ENCODE measurements at regions not wholly inside any gene's neighbourhood (a gene's known extent, or its start where the extent isn't known, plus 50 kb on each side); places are given as distances from the start of the nearest gene placed in this dataset.

DNA sequence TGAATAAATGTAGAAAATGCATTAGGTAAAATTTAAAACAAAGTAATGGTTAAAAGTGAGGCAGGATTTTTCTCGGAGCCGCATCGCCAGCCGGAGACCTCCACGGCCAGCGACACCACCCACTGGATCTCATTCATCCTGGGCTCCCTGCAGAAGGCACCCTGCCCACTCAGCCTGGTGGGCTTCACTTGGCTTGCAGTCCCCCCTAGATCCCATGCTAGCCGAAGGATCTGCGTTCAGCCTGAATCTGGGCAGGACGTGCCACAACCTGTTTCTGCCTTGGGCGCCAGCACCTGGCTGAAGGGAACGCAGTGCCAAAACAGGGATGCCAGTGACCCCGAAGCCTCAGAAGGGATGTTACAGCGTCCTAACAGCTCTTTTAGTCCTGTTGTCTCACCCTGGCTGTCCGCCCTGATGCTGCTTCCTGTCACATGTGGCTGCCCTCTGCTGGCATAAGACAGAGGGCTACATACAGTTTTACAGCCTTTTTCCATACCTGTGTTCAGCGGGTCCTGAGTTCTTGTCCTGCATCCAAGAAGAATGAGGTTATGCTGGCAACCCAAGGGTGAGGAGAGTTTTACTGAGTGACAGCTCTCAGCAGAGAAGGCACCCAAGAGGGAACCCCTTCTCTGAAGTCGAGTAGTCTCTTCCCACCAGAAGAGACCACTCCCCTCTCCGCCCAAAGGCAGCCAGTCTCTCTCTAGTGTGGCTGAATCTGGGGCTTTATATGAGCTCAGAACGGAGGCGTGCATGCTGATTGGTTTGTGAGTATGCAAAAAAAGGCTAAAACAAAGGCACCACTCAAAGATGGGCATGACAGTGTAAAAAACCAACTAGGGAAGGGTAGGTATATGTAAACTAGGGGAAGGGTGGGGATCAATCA lies 173.1 kb upstream of the GYPC start:
- Histone ChIP-seq H3K9me3 (ENCODE audit: severe bottlenecking) (no peaks in the 10 kb centered on the region), H3K36me3 (no peaks in the 10 kb centered on the region), H3K27ac (no peak overlapping the region), H3K4me3 (ENCODE audit: low read depth, low read length) (no peak overlapping the region), H3K27me3 (ENCODE audit: insufficient read depth, low read depth, severe bottlenecking) (peaks cover 8% of the 10 kb centered on the region)
- TF ChIP-seq CTCF (IDR thresholded peaks at IDR 0.05; ENCODE audit: low read depth, low read length) = peak; percentile 57
- DNase-seq = peak; percentile 14

DNA sequence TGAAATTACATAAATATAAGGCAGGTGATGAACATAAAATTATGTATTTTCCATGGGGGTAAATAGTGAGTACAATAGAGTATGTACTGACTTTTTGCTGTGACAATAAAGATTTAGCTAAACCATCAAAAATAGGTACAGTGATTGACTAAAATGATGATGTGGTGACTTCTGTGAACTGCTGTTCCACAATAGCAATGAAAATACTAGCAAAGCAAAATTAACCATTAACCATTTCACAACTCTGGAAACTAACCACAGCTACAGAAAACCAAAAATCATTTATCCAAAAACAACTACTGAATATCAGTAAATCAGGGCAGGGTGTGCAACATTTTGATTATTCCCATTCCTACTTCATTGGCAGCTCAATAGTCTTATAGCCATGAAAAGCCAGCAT lies 161.4 kb upstream of the GYPC start:
- H3K36me3 ChIP-seq = no peaks in the 10 kb centered on the region
- H3K27ac ChIP-seq = no peak overlapping the region
- H3K27me3 ChIP-seq (ENCODE audit: insufficient read depth, low read depth, severe bottlenecking) = peaks cover 8% of the 10 kb centered on the region
- no peak for DNase-seq
- H3K4me3 ChIP-seq (ENCODE audit: low read depth, low read length) = no peak overlapping the region
- no peak for TF ChIP-seq CTCF (IDR thresholded peaks at IDR 0.05; ENCODE audit: low read depth, low read length)
- peaks cover 6% of the 10 kb centered on the region for H3K9me3 ChIP-seq (ENCODE audit: severe bottlenecking)

DNA sequence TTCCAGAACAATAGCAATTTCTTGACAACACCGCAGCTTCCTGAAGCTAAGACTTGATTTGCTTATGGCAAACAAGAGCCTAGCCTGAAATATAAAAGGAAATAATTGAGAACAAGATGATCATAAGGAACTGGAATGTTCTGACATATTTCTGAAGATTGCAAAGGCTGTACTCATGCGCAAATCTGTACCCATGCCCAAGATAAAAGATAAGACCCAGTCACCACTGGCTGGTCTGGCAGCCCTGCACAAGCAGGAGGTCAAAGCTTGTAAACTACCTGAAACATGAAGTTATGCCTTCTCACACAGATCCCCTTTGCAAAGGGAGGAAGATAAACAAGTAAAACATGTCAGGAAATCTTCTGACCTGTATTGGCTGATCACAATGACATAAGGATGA lies 160.8 kb upstream of the GYPC start:
- no peak for DNase-seq
- H3K36me3 ChIP-seq = no peaks in the 10 kb centered on the region
- no peak for TF ChIP-seq CTCF (IDR thresholded peaks at IDR 0.05; ENCODE audit: low read depth, low read length)
- H3K27me3 ChIP-seq (ENCODE audit: insufficient read depth, low read depth, severe bottlenecking) = peaks cover 8% of the 10 kb centered on the region
- H3K4me3 ChIP-seq (ENCODE audit: low read depth, low read length) = no peak overlapping the region
- no peak overlapping the region for H3K27ac ChIP-seq
- peaks cover 6% of the 10 kb centered on the region for H3K9me3 ChIP-seq (ENCODE audit: severe bottlenecking)

GRCh38 chr2:126496493-126496892 lies 159.5 kb upstream of the GYPC start:
- Histone ChIP-seq H3K4me3 (ENCODE audit: low read depth, low read length) (no peak overlapping the region), H3K36me3 (no peaks in the 10 kb centered on the region), H3K27ac (no peak overlapping the region), H3K9me3 (ENCODE audit: severe bottlenecking) (peaks cover 6% of the 10 kb centered on the region), H3K27me3 (ENCODE audit: insufficient read depth, low read depth, severe bottlenecking) (peaks cover 4% of the 10 kb centered on the region)
- DNase-seq = no peak
- TF ChIP-seq CTCF (IDR thresholded peaks at IDR 0.05; ENCODE audit: low read depth, low read length) = no peak

DNA sequence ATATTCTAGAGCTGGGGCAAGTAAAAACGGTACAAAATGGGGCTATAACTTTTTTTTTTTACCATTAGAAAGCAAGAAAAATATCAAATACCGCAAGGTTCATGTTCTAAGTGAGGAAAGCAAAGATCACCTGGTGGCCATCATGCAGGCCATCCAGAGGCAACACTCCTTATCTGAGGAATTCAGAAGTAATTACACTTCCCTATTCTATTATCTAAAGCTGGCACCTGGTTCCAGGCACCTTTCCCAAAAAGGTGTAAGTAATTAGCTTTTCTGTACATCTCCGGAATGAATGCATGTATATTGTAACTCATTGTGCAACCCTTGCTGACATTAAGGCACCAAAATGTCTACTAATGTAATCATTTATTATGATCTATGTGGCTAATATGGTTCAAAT lies 152.5 kb upstream of the GYPC start:
- no peak overlapping the region for H3K27ac ChIP-seq
- H3K4me3 ChIP-seq (ENCODE audit: low read depth, low read length) = no peak overlapping the region
- TF ChIP-seq CTCF (IDR thresholded peaks at IDR 0.05; ENCODE audit: low read depth, low read length) = no peak
- H3K27me3 ChIP-seq (ENCODE audit: insufficient read depth, low read depth, severe bottlenecking) = peaks cover 15% of the 10 kb centered on the region
- DNase-seq = no peak
- no peaks in the 10 kb centered on the region for H3K9me3 ChIP-seq (ENCODE audit: severe bottlenecking)
- no peaks in the 10 kb centered on the region for H3K36me3 ChIP-seq

- Histone ChIP-seq H3K27me3 (ENCODE audit: insufficient read depth, low read depth, severe bottlenecking) (peaks cover 26% of the 10 kb centered on the region), H3K4me3 (ENCODE audit: low read depth, low read length) (no peak overlapping the region), H3K9me3 (ENCODE audit: severe bottlenecking) (no peaks in the 10 kb centered on the region), H3K27ac (no peak overlapping the region), H3K36me3 (no peaks in the 10 kb centered on the region)
- TF ChIP-seq CTCF (IDR thresholded peaks at IDR 0.05; ENCODE audit: low read depth, low read length) = no peak
- DNase-seq = no peak
Observed at GRCh38 chr2:126504949-126505348, 151.0 kb upstream of the GYPC start.
